ENCODE measurements at regions not wholly inside any gene's neighbourhood (a gene's known extent, or its start where the extent isn't known, plus 50 kb on each side); places are given as distances from the start of the nearest gene placed in this dataset.

GRCh38 chr2:216556202-216556601 is 57.6 kb downstream of the RPL37A start:
- no peak for TF ChIP-seq CTCF (IDR thresholded peaks at IDR 0.05)
- TF ChIP-seq POLR2A (IDR thresholded peaks at IDR 0.05), result no peak
